NB4 (cell line): ENCODE measurements at regions not wholly inside any gene's neighbourhood (a gene's known extent, or its start where the extent isn't known, plus 50 kb on each side); places are given as distances from the start of the nearest gene placed in this dataset.

ENCODE experiments used
- CTCF ChIP-seq: IDR thresholded peaks from one replicate; pipeline ENCODE4 v1.5.1; 2012; ENCODE audit warnings: low read depth, low read length
- MAX ChIP-seq: IDR thresholded peaks from 2 replicates; pipeline ENCODE4 v1.6.1; 2011; ENCODE audit warnings: low read depth, low read length
- POLR2A ChIP-seq: IDR thresholded peaks from 2 replicates; pipeline ENCODE4 v1.6.1; 2011; ENCODE audit warnings: mild to moderate bottlenecking; ENCODE audit not compliant: insufficient read length; ENCODE audit errors: extremely low read depth

- TF ChIP-seq CTCF (no peak), POLR2A (no peak), MAX (no peak)
These were observed 54.1 kb upstream of the SLC45A1 start for GRCh38 chr1:8263791-8264190.
